Occipital lobe (tissue), 1 donor: ENCODE measurements at regions not wholly inside any gene's neighbourhood (a gene's known extent, or its start where the extent isn't known, plus 50 kb on each side); places are given as distances from the start of the nearest gene placed in this dataset.

Experiments used
- DNase-seq: peaks from one replicate; lab custom pipeline; 2025; lab: John Stamatoyannopoulos, UW

DNA sequence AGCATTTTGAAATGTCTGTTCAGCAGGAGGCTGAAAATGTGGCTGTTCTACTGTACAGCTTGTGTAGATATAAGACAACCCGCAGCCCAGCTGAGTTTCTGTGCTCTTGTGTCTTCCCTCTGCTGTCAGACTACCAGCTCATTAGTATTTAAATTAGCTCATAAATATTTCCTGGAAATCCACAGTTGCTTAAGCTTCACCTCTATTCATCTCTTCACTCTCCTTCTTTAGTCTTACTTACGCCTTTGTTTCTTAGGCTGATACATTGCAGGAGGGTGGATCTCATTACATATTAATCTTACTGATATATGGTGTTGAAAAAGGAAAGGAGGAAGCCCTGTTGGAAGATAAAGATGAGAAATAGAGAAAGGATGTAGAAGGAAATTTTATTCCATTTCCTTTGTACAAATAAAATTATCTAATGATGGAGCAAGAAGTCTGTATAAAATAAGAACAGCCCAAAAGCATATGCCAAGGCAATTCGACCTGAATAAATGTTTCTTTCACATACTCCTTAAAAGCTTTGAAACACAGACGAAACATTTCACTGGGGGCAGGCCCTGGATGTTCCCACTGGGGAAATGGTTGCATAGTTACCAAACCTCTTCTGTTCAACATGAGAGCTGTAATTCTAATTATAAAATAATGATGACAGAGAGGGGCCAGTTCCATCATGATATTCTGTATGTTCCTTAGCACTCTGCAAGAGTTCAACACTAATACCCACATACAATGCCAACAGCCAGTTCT, 111.8 kb upstream of the APC start:
- DNase-seq: no peak

DNA sequence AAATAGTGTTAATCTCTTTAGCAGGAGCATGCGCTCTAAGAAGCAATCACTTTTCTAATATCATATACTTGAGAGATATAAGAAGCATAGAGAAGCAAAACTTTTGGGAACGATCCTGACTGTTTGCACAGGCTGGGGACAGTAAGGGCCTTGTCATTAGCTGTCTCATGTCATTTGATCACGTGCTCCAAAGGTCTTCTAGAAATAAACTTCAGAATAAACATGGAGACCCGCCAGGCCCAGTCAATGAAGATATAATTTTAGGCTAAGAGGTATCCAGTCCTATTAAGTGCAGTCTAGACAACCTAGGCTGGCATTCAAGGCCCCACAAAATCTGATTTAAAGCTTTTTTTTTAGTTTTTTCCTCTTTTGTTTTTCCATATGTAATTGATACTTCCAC, 111.0 kb upstream of the APC start:
- DNase-seq: no peak

DNA sequence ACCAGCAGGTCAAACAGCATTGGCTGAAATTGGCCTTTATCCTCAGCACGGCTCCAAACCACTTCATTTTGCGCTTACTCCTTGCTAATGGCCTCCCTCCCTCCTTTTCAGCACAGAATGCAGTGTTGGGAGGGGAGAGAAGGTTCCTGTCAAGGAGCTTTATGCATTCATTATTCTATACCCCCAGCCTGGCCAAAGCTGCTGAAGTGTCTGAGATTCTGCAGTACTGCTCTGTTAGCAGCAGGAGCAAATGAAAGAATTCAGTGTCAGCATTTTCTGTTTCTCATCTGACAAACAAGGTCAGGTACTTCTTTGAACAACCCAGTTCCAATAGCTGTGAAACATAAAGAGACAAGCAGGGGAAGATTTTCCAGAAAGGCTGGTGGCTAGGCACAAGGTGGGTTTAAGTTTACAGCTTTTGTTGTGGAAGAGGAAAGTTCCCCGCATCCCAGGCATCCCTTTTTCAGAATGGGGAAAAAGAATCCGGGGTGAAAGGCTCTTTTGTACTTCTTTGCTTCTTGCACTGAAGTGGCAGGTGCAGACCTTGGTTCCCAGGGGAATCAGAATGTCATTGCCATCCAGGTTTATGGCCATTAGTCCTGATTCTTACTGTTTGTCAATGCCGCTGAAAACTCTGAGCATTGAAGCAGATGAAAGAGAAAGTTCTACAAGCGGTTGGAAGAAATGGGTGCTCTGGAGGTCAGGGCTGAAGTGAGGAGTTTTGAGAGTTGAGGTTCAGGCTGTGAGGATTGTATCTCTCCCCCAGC, 109.3 kb upstream of the APC start:
- DNase-seq: no peak

DNA sequence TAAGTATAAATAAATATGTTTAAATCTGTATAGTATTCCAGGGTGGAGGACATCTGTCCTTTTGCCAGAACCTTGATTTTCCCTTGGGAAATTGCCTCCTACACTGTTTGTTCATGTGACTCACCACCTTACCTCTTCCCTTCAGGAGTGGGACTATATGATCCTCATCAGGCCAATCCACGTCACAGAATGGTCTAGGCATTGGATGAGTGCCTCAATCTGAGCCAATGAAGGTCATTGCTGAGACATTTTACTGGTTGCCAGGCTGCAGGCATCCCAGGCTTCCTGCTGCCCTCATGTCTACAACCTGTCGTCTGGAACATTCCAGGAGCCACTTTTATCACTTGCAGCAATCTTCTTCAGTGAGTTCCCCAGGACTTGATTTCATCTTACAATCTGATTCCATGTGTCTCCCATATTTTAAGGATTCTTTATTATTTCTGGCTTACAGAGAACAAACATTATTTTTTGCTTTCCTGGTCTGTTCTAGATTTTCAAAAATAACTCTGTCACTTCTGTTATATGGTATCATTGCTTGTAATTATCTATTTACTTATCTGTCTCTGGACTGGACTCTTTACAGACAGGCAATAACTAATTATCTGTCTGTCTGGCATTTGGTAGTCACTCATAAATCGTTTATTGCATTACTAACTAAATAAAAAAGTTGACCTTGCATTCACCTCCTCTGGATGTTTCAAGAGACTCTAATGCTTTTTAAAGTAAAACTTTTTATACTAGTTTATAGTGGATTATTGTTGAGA, 107.3 kb upstream of the APC start:
- DNase-seq: no peak

DNA sequence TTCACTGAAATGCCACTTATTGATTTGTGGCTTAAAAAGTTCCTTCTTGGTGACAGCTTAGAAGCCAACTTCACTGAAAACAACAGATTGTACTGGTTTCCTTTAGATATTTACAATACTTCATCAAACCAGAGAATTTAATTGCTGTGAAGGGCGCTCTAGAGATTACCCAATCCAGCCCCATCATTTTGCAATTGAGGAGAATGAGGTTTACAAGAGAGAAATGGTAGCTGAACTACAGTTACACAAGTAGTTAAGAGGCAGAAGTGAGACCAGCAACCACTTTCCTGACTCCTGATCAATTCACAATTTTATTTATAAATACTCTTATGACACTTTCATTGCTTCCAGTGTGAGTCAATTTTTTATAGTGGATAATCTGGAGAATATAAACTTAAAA, 103.5 kb upstream of the APC start:
- DNase-seq: no peak

DNA sequence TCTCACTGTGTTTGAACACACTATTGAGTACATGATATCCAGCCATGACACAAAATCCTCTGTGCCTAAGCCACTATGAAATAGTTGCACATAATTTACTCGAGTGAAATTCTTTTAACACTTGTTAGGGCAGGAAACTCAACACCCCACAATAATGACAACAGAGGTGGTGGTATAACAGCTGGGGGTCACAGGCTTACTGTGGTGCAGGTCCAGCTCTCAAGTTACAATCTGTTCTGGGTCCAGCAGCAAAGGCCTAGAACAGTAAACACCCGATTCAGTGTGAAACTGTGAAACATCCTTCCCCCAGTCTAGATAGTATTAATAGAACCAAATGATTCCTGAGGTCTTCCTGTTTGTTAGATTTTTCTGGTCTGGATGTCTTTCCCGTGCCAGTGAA, 102.9 kb upstream of the APC start:
- no peak for DNase-seq

DNA sequence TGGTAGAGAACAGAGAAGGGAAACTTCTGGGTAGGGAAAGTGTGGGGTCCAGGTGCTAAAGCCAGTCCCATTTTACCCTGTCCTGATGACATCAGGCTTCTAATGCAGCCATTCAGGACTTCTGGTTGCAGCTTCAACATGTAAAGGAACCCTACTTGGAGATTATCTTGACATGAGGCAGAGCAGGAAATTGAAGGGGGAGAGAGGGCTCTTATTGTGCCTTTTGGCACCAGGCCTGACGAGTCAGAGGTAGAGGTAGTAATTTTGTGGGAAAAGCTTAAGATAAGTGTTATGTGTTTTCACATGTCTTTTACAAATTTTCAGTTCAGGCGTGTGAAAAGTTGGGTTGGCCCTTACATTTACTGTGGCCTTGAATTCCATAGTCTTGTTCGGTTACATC, 102.4 kb upstream of the APC start:
- no peak for DNase-seq

DNA sequence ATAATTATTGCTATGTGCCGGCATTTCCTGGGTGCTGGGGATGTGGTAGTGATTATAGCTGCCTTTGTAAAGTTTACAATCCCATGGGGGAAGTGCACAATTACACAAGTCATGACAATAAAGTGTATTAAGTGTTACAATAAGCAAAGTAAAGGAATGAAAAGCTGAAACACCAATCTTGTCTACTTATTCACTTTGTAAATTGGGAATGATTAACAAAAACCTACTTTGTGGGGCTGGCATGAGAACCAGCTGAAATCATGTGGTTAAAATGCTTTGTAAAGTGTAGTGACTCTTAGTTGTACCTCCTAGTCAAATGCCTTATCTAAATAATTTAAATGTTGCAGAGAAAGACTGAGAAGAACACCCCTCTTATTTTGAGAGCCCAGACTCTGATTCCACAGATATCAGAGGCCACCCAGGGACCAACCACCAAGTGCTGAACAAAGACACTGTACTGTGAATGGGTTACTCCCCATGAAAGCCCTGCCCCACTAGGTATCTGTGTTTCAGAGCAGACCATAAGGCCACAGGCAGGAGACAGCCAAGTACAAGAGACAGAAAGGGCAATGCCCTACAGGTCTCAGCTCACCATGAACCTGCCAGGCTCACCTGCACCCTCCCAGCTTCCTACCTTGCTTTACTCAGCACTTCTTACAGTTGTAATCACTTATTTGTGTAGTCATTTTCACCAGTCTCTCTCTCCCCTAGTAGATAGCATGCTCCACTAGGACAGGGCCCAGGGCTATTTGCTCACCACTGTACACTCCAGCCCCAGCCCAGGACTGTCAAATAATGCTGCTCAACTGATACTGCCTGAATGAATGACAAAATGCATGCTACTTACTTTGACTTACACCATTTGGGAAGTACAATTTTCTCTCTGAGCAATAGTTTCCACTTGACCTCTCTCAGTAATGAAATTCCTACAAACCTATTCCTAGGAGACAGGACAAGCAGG, 101.6 kb upstream of the APC start:
- DNase-seq: no peak

DNA sequence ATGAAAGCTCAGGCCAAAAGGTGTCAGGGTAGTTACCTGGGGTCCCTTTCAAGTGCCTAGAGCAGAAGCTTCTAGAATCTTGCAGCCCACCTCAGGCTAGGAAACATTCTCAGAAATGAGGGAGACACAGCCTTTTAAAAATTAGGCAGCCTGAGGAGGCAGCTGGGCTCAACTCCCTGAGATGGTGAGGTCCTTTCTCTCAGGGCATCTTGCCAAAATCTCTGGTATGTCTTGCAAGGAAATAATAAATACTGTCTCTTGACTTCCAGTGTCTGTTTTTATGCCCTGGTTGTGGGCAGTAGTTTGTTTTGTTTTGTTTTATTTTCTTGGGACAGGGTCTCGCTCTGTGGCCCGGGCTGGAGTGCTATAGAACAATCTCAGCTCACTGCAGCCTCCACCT, 100.9 kb upstream of the APC start:
- DNase-seq: no peak

DNA sequence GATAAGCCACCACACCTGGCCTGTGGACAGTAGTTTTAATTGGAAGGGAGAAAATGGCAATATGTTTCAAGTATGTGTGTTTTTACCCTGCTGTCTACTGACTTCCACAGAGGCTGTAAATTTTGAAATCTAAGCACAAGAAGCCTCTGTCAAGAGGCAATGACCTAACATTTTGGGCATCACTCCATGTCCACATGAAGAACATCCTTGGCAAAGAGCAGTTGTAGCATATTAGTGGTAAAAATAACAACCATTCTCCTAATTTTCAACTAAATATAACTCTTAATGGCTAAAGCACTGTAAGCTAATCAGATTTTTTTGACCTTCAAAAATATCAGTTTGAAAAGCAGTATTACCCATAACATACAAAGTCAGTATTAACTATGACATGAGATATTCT, 100.3 kb upstream of the APC start:
- no peak for DNase-seq

DNA sequence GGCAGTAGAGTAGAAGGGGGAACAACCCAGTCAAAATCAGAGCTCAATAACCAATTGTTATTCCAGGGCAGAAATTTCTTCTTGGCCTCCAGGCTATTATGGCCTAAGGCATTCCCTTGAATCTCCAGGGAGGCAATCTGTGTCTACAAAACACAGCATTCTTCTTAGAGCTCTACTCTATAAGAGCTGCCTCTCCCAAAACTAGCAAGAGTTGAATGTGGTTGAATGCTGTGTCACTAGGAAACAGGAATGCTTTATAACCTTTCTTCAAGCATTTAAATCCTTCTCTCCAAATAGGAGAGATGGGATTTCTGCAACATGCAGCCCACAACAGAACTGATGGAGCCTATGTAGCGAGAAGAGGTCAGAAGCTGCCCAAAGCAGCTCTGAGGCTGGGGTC, 97.1 kb upstream of the APC start:
- no peak for DNase-seq

DNA sequence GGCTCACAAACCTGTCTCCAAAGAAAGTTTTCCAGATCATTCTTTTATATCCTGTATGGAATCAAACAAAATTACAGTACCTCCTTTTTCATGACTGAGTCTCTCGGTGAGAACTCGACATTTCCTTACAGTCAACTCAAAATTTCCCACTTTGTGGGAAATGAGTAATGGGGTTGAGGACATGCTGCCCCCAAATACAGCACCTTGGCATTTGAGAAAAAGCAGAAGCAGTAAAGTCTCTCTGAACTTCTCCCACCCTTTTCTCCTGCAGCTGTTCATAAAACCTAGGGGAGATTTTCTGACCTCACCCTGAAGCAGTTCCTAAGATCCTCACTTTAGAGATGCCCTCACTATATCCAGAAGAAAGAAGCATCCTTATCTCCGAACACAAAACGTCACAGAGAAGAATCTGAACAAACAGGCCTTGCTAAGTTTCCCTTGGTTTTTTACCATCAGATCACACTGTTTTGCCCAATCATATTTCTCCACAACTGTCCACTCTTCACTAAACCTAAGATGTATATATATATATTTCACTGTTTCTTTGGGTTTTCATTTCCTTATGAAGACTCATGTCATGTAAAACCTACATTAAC, 96.1 kb upstream of the APC start:
- no peak for DNase-seq

DNA sequence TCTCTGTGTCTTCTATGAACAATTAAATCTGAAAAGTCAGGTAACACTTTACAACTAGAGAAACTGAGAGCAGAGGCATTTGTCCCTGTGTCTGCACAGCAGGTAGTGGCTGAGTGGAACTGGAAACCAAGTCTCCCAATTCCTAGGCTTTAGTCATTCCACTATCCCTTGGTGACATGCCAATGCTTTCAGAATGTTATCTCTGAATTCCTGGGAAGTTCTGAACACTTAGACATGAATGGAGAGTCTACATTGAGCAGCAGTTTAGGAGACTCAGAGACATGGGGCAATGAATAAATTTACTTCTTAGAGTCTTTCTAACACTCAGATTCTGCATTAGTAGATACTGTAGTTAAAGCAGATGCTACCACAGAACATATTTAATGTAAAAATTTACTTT, 94.8 kb upstream of the APC start:
- DNase-seq: no peak

DNA sequence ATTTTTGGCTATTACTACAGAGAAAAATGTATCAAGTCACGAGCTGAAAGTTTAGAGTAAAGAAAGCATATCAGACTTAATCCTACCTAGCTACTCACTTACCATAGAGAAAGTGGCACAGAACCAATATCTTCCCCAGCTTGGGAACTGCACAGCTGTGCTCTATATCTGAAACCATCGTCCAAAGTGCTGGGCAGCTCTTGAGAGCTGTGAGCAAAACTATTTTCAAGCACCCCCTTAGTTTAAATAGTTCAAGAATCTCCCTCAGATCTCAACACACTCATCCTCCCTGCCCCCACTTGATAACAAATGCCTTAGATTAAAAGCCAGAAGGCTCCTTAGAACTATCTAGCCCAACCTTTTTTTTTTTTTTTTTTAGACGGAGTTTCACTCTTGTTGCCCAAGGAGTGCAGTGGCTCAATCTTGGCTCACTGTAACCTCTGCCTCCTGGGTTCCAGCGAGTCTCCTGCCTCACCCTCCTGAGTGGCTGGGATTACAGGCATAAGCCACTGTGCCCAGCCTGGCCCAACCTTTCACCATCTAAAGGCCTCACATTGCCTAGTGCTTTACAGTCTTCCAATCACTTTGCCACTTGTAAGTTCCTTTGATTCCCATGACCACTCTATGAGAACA, 94.2 kb upstream of the APC start:
- DNase-seq: no peak

DNA sequence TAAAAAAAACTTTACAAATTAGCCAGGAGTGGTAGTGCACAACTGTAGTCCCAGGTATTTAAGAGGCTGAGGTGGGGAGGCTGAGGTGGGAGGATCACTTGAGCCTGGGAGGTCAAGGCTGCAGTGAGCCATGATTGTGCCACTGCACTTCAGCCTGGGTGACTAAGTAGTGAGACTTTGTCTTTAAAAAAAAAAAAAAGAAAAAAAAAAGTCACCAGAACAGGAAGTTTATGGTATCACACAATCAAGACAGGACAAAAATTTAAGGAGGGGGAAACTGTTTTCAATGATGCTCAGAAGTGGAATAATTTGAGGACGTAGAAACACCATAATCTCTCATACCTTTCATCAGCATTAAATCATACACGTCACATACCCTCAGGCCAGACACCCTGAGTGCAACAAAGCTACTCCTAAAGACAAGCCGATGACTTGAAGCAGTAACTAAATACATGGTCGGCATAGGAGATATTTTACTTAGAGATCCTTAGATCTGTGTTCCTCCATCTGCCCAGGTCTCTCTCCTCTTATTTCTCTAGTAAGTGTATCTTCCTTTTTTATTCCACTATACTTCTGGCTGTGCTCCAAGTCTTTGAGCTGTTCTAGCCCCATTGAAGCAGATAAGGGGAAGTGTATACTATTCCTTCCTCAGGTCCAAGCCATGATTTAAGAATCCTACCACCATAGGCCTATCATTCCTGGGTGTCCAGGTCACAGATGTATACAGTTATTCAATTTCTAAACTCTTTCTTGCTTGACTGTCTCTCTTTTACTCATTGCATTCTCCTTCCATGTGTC, 91.3 kb upstream of the APC start:
- no peak for DNase-seq

DNA sequence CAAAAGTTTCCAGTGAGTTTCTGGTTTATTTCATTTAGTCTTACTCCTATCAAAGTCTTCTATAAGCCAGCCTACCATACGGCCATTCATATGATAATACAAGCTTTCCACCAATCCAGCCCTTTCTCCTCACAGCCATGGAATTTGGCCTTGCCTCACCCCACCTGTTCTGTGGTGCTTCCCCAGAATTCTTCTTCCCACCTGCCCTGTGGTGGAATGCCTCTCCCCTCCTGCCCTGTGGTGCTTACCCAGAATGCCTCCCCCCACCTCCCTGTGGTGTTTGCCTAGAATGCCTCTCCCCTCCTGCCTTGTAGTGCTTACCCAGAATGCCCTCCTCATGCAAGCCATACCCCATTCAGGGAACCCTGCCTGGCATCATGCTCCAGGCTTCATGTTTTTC, 90.3 kb upstream of the APC start:
- no peak for DNase-seq

DNA sequence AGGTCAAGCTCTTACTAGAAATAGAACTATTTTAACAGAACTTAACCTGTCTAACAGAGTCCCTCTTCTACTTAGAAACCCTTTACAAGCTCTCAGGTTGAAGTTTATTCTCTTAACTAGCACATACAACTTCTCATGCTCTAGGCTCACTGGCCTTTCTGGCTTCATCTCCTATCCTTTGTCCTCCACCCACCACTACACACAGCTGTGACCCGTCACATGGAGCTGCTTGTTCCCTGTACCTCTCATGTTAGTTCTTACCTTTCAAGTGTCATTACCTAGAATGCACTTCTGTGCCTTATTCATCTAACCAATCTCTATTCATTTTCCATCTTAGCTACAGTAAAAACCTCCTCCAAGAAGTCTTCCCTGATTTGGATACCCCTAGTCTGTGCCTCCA, 89.4 kb upstream of the APC start:
- no peak for DNase-seq

DNA sequence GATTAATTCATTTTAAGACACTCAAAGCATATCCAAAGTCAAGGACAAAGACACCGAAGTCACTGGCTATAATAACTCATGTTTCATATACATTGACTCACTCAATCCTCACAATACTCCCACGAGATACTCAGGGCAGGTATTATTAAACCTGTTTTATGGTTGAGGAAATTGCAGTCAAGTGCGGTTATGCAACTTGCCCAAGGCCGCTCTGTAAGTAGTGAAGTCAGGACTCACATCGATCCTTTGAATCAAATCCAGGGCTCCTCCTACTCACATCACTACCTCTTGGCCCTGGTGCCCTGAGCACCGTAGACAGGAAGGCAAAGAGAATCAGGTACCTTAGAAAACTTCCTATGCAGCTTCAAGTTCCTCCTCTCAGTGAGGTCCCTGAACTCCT, 87.8 kb upstream of the APC start:
- DNase-seq: no peak

DNA sequence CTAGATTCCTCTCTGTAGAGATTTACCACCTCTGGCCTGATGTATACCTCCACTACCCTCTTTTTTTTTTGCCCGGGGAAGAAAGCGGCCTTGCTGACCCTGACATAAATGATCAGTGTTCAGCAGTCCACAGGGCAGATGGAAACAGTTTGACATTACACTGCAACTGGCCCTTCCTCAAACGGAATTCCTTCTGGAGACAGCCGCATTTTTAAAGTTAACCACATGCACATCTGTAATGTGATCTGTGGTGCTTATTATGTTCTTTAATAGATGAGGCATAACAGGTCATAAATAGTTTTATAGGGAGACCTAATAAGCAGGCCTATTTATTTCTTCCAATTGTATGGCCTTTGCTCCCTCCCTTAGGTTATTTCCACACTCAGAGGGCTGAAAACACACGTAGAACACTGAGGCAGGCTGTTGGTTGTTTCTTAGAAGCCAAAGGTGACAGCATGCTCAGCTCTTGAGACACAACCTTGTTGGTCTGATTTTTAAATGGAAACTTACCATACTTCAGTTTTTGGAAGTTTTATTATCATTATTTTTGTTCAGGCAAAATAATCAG, 84.0 kb upstream of the APC start:
- DNase-seq: no peak
